K562 (cell line): ENCODE measurements at regions not wholly inside any gene's neighbourhood (a gene's known extent, or its start where the extent isn't known, plus 50 kb on each side); places are given as distances from the start of the nearest gene placed in this dataset.

Experiments used
- ATAC-seq: fragments of 200-7000 bp; cut with Tn5 transposase; 3 replicates; pipeline ENCODE4 v1.9.1; 2020; ENCODE audit warnings: moderate library complexity
- BruUV-seq: library from RNA; stranded (reverse); fragments of 400-500 nt; replicated peaks from 2 replicates; lab custom pipeline; 2021; lab: Mats Ljungman, UMichigan
- CTCF ChIA-PET: fragments of 300-600 bp; formaldehyde crosslinking; extraction: SDS; loops from one replicate; lab custom pipeline; 2021; ENCODE audit warnings: low intra/inter-chr PET ratio; lab: Yijun Ruan, JAX
- POLR2A ChIA-PET: fragments of 300-600, 350-650 bp; sonication (Branson Sonifier 250); formaldehyde crosslinking; extraction: SDS; loops from one replicate; lab custom pipeline; 2021; ENCODE audit warnings: antibody characterized with exemption, inconsistent platforms; lab: Yijun Ruan, JAX
- DNase-seq, 4 experiments: peaks; one replicate each; pipeline versions ENCODE4 v3.0.0 to v3.0.0-alpha.2; 2011 to 2018; ENCODE audit warnings: low spot score in 3 of 4, mixed read lengths in 3 of 4; ENCODE audit errors: extremely low read depth in 1 of 4
- FAIRE-seq: peaks from 2 replicates; lab custom pipeline; 2011; peaks lifted over from hg19 to GRCh38; lab: Jason Lieb, UNC
- H2AFZ ChIP-seq: 2 replicates; pipeline ENCODE4 v1.6.0; 2011; ENCODE audit warnings: low read depth, low read length, control low read depth, inconsistent platforms
- H3K27ac ChIP-seq: fragments of 200-600 bp; 3 replicates; pipeline ENCODE4 v1.8.0; 2011; ENCODE audit warnings: low read depth, mild to moderate bottlenecking, control low read depth, inconsistent platforms, low read length, moderate library complexity, mixed read lengths; ENCODE audit errors: extremely low read depth
- H3K27me3 ChIP-seq, 2 experiments: fragments of 300-600 bp in 1 of 2; 2 replicates in 1 of 2; 3 replicates in 1 of 2; pipeline versions ENCODE4 v1.6.0 to v1.8.0; 2011; ENCODE audit warnings: inconsistent platforms in 2 of 2, low read length in 2 of 2, mild to moderate bottlenecking in 1 of 2, mixed read lengths in 1 of 2, moderate library complexity in 1 of 2; ENCODE audit not compliant: control insufficient read depth in 2 of 2, insufficient read depth in 2 of 2
- H3K36me3 ChIP-seq: fragments of 300-600 bp; 3 replicates; pipeline ENCODE4 v1.8.0; 2011; ENCODE audit warnings: mild to moderate bottlenecking, low read length, inconsistent platforms; ENCODE audit not compliant: control insufficient read depth, insufficient read depth
- H3K4me1 ChIP-seq, 2 experiments: fragments of 200-600 bp in 1 of 2; replicated peaks in 1 of 2; 2 replicates in 1 of 2; 3 replicates in 1 of 2; pipeline versions ENCODE4 v1.5.1 to v1.8.0; 2011; ENCODE audit warnings: inconsistent platforms in 2 of 2, low read length in 2 of 2, mild to moderate bottlenecking in 1 of 2, mixed read lengths in 1 of 2, moderate library complexity in 1 of 2; ENCODE audit not compliant: control insufficient read depth in 2 of 2, insufficient read depth in 2 of 2
- H3K4me2 ChIP-seq: 2 replicates; pipeline ENCODE4 v1.6.1; 2011; ENCODE audit warnings: low read length, control low read depth, inconsistent platforms, mixed read lengths; ENCODE audit not compliant: insufficient read depth
- H3K4me3 ChIP-seq: fragments of 200-600 bp; sonication (generic), shearing (Covaris generic); 2 replicates; pipeline ENCODE4 v1.5.1; 2016; ENCODE audit warnings: control low read depth, inconsistent platforms
- H3K79me2 ChIP-seq: fragments of 200-600 bp; 3 replicates; pipeline ENCODE4 v1.8.0; 2011; ENCODE audit warnings: low read length, inconsistent platforms; ENCODE audit not compliant: control insufficient read depth, insufficient read depth
- H3K9ac ChIP-seq, 2 experiments: 2 replicates each; pipeline versions ENCODE4 v1.6.0 to v1.6.1; 2011; ENCODE audit warnings: low read depth in 2 of 2, low read length in 2 of 2, control low read depth in 1 of 2, inconsistent platforms in 1 of 2, mild to moderate bottlenecking in 1 of 2, mixed read lengths in 1 of 2; ENCODE audit not compliant: insufficient read depth in 1 of 2
- H3K9me1 ChIP-seq: one replicate; pipeline ENCODE4 v1.6.0; 2011; ENCODE audit warnings: inconsistent platforms, mild to moderate bottlenecking, low read length, moderate library complexity; ENCODE audit not compliant: control insufficient read depth, insufficient read depth
- H3K9me3 ChIP-seq: replicated peaks from 2 replicates; pipeline ENCODE4 v1.5.1; 2011; ENCODE audit warnings: low read depth, low read length, inconsistent platforms; ENCODE audit not compliant: control insufficient read depth, insufficient read depth
- H4K20me1 ChIP-seq: replicated peaks from 2 replicates; pipeline ENCODE4 v1.6.1; 2011; ENCODE audit warnings: low read length, inconsistent platforms, mixed read lengths; ENCODE audit not compliant: control insufficient read depth, insufficient read depth
- ARNT ChIP-seq, 2 experiments: fragments of 450-650 bp; IDR thresholded peaks; 2 replicates each; pipeline ENCODE4 v1.6.1; 2016; ENCODE audit warnings: mild to moderate bottlenecking in 1 of 2
- EZH2 ChIP-seq: IDR thresholded peaks from 2 replicates; pipeline ENCODE4 v1.6.1; 2012; ENCODE audit warnings: low read depth, mild to moderate bottlenecking, inconsistent platforms, low read length, borderline replicate concordance
- FUS ChIP-seq: fragments of 200-400 bp; formaldehyde crosslinking; optimal IDR thresholded peaks from 2 replicates; pipeline ENCODE3; 2017; ENCODE audit warnings: low read depth, low read length
- GABPB2 ChIP-seq: fragments of 250-450 bp; sonication (Bioruptor Pico); conservative IDR thresholded peaks from 2 replicates; pipeline ENCODE4 v1.5.1; 2021; ENCODE audit warnings: mild to moderate bottlenecking
- KAT2B ChIP-seq: IDR thresholded peaks from one replicate; pipeline ENCODE4 v1.6.1; 2012; ENCODE audit warnings: low read depth, mild to moderate bottlenecking, control low read depth, inconsistent platforms, low read length, moderate library complexity
- WHSC1 ChIP-seq: IDR thresholded peaks from one replicate; pipeline ENCODE4 v1.6.1; 2012; ENCODE audit warnings: low read length, control low read depth, inconsistent platforms
- ZNF780A ChIP-seq: fragments of 250-450 bp; sonication (Bioruptor Pico); IDR thresholded peaks from 2 replicates; pipeline ENCODE4 v1.5.0; 2021; ENCODE audit warnings: mild to moderate bottlenecking
- WGBS: fragments of 100-300 bp; shearing (Covaris generic); methylation state at CpG from one replicate; pipeline ENCODE4 v1.1.6; 2016; ENCODE audit warnings: low coverage, mixed read lengths; ENCODE audit not compliant: insufficient coverage; ENCODE audit errors: missing lambda C conversion rate; 5-methylcytosine and 5-hydroxymethylcytosine counted together
- in situ Hi-C: fragments of 300-500 bp; cut with MboI; formaldehyde crosslinking; loops from 4 replicates; pipeline ENCODE4 v1.15.0; 2018; ENCODE audit warnings: inconsistent platforms, mixed read lengths
- intact Hi-C: fragments of 100-400 bp; cut with micrococcal nuclease; formaldehyde crosslinking; loops from 2 replicates; pipeline ENCODE4 v1.14.2; 2022
- TF ChIP-seq, protein P1 (sequence below): fragments of 450-650 bp; IDR thresholded peaks from one replicate; pipeline ENCODE4 v1.6.1; 2018; ENCODE audit warnings: mild to moderate bottlenecking, moderate library complexity; ENCODE audit not compliant: partially characterized antibody

DNA sequence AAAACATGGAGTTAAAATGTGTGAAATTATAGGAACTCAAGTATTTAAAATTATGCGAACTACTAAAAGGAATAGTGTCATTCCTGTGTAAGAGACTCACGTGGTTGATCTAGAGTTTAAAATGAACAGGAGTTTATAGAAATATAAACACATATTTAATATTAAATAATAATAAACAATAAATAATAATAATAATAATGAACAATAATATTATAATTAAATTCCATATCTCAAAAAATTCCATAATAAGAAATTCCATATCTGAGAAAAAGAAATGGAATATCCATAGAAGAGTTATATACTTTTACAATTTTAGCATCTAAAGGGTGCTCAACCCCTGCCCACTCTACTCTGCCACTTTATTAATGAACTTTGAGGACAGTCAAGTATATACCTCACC is 429.6 kb downstream of the TNS3 start:
- H3K4me2 ChIP-seq = no peak overlapping the region
- no peaks in the 10 kb centered on the region for H3K36me3 ChIP-seq
- H3K27me3 ChIP-seq = no peaks in the 10 kb centered on the region; a peak in 1 of 5 replicates
- H2AFZ ChIP-seq = no peak overlapping the region
- DNase-seq (no peak), FAIRE-seq (no peak), ATAC-seq (no peak)
- no TSS peak for BruUV-seq
- no peak overlapping the region for H3K9ac ChIP-seq
- H3K4me3 ChIP-seq = no peak overlapping the region
- no peaks in the 10 kb centered on the region for H3K79me2 ChIP-seq
- H3K9me1 ChIP-seq = no peaks in the 10 kb centered on the region
- in situ Hi-C loops (no loop called here), intact Hi-C loops (no loop called here)
- H3K9me3 ChIP-seq = no peaks in the 10 kb centered on the region
- POLR2A ChIA-PET = no interaction called here
- H3K4me1 ChIP-seq = no peaks in the 10 kb centered on the region
- no peak for TF ChIP-seq ZNF780A
- no peak for TF ChIP-seq WHSC1
- no peak for TF ChIP-seq EZH2
- TF ChIP-seq FUS = no peak
- TF ChIP-seq, protein P1, sequence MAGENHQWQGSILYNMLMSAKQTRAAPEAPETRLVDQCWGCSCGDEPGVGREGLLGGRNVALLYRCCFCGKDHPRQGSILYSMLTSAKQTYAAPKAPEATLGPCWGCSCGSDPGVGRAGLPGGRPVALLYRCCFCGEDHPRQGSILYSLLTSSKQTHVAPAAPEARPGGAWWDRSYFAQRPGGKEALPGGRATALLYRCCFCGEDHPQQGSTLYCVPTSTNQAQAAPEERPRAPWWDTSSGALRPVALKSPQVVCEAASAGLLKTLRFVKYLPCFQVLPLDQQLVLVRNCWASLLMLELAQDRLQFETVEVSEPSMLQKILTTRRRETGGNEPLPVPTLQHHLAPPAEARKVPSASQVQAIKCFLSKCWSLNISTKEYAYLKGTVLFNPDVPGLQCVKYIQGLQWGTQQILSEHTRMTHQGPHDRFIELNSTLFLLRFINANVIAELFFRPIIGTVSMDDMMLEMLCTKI = no peak
- TF ChIP-seq GABPB2 (CRISPR knock-in tag) = no peak
- no peak for TF ChIP-seq KAT2B
- TF ChIP-seq ARNT (IDR thresholded peaks at IDR 0.05) = no peak
- WGBS = 45% methylated on average over 2 of the region's 2 CpGs
- H3K27ac ChIP-seq = no peak overlapping the region
- CTCF ChIA-PET = no interaction called here
- H4K20me1 ChIP-seq = no peaks in the 10 kb centered on the region
